GM19239 (cell line): ENCODE measurements at regions not wholly inside any gene's neighbourhood (a gene's known extent, or its start where the extent isn't known, plus 50 kb on each side); places are given as distances from the start of the nearest gene placed in this dataset.

ENCODE experiments used
- DNase-seq: peaks from one replicate; pipeline ENCODE4 v3.0.0; 2011; ENCODE audit warnings: low spot score; ENCODE audit not compliant: insufficient read length
- FAIRE-seq: peaks from 2 replicates; lab custom pipeline; 2011; peaks lifted over from hg19 to GRCh38; lab: Jason Lieb, UNC

DNA sequence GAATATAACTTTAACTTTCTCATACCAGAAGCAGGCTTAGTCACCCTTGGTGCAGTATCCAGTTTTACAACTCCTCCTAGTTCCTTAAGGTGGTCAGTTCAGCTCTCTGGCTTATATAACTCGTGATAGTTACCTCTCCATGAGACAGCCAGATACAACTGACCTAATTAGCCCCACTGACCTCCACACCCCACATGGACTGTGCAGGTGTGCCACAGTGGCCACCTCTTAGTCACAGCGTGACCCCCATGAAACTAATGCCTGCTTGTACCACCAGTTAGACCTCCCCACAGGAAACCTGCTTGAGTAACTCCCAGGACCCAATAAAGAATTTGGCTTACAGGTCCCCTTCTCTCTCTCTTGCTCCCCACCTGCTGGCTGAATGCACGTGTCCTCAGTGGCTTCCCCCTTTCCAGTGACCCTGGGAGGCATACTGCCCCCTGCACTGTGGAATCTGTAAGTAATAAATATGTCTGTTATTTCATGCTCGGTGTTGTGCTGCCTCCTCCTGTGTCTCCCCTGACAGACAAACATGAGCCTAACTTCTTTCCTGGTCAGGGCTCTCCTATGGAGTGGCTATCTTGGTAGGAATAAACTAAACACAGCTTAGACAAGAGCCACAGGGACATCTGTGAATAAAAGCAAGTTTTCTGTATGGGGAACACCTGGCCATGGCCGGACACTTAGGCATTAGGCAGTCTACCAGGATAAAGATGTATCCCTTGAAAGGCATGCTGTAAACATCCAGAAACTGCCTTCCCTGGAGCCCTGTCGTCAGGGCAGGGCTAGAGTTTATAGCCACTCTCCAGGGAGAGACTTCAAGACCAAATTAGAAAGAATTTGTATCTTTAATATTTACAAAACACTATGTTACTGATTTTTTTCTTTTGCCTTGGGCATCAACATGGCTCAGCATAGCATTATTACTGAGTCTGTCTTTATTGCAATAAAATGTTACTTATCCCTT, 209.7 kb upstream of the BOD1L1 start:
- FAIRE-seq, result no peak

DNA sequence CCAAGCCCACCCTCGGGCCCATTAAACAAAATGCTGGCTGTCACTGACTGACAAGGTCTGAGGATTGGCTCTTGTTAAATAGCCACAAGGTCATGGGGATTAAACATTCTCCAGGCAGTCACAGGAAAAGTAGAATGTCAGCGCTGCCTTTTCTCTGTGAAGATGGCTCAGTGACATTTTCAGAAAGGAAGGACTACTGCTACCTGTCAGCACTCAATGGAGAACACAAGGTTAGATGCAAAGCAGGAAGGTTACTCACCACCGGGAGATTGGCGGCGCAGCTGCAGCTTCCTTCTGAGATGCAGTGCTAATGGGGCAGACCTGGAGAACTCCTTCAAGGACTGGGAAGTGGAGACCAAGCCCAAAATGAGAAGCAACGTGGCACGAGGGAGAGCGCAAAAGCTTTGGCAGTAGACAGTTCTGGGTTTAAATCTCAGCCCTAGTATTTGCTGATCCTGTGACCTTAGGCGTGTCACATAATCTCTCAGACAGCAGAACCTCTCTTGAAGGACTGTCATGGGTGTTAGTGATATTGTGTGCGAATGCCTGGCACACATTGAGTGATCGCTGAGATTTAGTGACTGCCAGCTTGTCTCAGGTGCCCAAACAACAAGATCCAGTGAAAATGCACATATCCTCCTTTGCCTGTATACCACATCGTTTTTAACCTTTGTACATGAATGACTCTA, 213.1 kb upstream of the BOD1L1 start:
- FAIRE-seq (no peak), DNase-seq (no peak)

More for the DNA sequence above, 209.7 kb upstream of the BOD1L1 start:
- no peak for DNase-seq

DNA sequence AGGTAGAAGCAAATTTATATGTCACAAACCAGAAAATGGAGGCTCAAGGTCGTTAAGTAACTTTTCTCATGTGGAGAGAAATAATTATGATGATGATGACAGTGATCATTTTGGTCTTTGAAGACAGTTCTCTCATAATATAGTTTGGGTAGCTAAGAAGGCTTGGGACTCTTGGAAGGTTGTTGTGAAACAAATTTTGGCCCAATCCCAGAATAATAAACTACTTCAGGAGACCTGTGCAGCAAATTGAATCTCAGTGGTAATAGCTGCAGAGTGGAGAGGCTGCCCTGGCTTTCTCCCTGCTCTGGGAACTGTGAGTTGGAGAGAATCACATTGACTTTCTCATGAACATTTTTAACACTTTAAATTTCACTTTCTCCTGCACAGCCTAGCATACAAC, 217.2 kb upstream of the BOD1L1 start:
- FAIRE-seq (no peak), DNase-seq (no peak)

DNA sequence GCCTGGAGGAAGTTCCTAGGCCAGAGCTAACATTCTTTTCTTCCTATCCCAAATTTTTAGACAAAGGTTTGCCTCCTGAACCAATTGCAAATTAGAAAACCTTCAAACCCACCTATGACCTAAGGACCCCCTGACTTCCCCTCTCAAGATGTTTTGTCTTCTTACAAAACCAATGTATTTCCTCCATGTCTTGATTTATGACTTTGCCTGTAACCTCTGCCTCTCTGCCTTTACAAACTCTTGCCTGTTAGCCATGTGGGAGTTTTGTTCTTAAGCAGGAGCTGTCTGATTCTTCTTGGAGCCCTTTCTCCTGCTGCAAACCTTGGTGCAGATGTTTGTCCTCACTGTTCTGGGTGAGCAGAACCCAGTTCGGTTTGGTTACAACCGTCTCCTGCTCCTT, 222.3 kb upstream of the BOD1L1 start:
- DNase-seq (no peak), FAIRE-seq (no peak)

DNA sequence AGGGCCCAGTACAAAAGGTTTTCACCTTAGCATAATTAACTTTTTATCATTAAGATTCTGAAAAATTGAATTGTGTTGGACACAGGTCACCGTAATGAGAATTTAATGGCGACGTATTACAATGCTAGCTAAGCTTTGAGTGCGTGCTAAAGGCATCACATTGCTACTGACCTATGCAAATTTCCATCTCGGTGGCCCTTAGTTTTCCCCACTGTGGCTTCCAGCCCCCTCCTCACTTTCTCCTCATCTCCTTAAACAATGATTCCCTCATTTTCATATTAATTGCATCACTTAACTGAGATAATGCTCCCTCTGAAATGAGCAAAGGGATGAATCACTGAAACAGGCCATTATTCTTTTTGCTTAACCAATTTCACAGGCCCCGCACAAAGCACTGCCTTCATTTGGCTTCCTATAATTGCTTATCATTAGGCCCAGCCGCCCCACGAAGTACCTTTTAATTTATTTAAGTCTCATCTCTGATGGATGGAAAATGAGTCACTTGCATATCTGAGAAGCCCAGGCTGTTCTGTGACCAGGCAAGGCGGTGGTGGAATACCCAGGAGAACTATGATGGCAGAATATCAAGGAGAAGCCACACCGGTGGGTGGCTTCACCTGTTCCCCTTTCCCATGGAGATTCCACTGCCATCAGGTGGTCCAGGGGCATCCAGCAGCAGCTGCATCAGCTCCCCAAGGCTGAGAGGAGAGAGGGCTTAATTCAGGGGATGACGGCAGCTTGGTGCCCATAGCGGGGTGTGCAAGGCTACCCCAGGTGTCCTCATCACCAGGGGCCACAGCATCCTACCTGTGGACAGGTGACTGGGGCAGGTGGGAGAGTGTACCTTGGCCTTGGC, 223.8 kb upstream of the BOD1L1 start:
- DNase-seq, result no peak
- no peak for FAIRE-seq

DNA sequence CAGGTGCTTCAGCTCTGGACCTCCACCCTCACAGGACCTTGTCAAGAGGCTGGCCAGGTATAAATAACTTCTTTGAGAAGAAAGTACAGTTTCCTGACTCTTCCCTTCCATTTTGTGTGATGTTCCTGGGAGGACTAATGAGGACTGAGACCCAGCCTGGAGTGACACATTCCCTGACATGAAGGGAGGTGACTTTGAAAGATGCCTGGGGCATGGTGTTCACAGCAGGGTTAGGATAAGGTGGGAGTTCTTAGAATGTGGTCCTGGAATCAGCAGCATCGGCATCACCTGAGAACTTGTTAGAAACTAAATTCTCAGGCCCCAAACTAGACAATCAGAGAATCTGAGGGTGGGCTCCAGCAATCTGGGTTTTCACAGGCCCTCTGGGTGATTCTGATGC, 224.9 kb upstream of the BOD1L1 start:
- no peak for DNase-seq

DNA sequence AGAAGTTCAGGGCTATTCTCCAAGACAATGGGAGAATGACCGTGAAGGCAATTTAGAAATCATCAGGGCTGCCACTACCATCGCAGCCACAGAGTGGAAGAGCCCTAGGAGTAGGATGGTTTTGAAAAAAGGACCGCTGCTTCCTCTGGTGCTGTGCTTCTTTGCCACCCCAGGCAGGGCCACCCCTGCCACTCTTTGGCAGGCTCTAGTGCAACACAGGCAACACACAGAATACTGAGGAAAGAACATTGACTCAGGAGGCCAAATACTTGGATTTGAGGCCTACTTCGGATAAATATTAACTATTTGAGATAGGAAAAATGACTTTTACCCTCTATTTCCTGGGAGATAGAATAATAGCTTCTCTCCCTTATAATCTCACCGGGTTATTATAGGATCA, 228.9 kb upstream of the BOD1L1 start:
- no peak for FAIRE-seq
- no peak for DNase-seq

More for the DNA sequence above, 224.9 kb upstream of the BOD1L1 start:
- no peak for FAIRE-seq

DNA sequence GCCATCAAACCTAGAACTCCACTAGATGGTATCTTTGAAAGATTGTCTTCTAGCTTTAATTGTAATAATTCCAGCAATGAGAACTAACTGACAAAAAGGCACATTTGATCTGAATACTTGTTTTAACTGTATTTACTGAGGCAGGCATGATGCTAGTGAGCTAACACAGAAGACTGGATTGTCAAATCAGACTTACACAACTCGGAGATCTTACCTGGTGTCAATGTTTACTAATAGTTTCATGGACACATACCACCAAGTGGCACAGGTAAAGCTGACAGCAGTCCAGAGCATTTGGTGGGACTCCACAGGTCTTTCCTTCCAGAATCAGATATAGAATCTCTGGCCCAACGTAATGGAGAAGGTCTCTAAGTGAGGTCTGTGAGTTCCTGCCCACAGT, 229.9 kb upstream of the BOD1L1 start:
- DNase-seq (no peak), FAIRE-seq (no peak)

DNA sequence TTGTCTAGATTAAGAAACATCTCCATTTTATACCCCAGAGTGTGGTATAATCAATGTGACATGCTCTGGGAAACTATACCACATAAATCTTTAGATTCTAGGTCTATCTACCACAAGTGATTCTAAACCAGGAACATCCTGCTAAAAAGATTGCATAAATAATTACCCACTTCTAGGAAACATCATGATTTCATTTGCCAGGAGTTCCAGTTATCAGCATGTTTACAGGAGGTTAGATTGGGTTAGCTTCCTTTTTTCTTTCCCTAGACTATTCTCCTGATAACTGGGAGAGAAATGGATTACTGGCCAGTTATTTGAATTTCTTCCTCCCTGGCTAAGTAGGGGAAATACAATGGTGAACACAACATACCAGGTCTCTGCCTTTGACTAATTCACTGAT, 230.3 kb upstream of the BOD1L1 start:
- FAIRE-seq (no peak), DNase-seq (no peak)

DNA sequence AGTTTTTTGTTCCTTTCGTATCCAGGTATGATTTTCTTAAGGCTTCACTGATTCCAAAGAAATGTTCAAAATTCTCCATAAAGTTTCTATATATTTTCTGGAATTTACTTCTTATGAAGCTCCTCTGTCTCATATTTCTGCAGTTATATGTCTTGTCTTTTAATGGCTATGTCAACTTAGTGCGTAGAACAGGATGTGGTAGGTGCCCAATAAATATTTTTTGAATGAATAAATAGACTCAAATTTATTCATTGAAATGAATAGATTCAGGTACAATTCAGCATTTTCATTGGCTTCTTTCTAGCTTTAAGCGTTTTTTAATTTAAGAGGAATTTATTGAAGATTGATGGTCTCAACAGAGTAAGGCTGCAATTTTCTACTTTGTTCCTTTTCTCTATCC, 231.9 kb upstream of the BOD1L1 start:
- FAIRE-seq, result no peak
- DNase-seq, result no peak

DNA sequence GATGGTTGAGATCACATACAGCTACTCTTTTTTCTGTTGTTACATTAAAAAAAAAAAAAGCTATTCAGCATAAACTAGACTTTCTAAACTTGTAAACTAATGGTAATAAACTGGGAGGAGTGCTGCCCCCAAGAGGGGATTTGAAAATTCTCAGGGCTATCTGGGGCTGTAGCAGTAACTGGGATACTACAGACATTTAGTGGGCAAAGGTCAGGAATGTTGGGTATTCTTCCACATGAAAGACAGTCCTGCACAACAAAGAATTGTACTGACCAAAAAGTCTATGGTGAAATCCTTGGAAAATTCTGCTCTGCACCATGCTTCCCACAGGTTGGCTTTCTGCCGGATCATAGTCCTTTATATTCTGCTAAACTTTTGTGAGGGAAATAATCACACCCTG, 232.6 kb upstream of the BOD1L1 start:
- FAIRE-seq (no peak), DNase-seq (no peak)

DNA sequence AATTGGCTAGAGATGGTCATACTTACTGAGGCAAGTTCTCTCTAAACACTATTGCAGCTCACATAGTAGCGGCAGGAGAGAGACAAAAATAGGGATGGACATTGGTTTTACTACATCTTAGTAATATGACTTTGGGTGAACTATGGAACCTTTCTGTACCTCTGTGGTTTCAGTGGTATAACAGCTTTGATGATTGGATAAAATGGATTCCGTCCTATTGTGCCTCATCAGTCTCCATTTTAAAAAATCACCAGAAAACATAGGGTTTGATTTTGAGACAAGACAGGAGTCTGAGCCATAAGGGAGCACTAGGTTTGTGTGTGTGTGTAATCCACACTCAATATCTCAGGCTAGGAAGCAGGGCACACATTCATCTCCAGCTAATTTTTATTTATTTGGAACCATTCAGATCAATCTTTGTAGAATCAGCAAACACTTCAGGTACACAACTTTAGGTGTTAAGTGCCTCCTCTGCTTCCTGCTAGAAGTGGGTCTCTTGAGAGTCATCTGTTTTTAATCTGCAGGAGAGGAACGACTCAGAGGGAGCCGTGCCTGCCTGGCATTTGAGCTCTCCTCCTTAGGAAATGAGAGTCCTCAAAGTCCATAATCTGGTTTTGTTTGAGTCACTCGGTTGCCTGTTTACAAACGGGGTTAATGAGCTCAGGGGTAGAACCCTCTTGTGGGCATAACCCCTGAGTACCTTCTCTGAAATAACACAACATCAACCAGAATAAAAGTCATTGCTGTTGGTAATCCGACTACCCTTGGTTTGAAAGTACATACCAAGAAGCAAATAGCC, 238.5 kb upstream of the BOD1L1 start:
- FAIRE-seq, result no peak
- no peak for DNase-seq

DNA sequence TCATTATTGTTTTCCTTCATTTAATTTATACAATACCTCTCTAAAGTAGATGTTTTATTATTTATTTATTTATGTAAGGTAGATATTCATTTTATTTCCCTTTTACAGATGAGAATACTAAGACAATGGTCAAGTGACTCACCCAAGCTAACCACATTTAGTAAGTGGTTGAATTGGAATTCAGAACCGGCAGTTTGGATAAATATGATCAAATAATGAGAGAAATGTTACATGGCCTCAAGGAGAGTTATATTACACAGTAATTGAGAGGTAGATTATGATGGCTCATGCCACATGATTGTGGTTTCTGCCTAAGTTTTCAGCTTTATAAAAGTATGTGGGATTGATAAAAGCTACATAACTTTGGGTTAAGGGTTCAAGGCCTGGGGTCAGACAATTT, 239.4 kb upstream of the BOD1L1 start:
- no peak for DNase-seq
- no peak for FAIRE-seq

DNA sequence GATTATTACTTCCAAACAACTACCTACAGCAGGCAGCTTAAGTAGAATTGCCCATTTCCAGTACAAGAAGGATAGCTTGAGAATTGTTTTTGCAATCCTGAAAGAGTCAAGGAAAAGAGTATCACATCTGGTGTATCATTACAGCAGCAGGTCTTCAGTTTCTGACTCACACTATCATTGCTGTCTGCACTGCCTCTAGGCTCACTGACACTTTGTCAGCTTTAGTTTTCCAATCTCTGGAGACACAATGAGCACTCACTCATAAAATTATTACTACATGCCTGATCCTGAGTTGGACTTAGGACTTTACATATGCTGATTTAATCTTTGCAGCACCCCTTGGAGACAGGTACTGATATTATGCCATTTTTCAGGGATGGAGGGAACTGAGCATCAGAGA, 244.6 kb upstream of the BOD1L1 start:
- FAIRE-seq (no peak), DNase-seq (no peak)

DNA sequence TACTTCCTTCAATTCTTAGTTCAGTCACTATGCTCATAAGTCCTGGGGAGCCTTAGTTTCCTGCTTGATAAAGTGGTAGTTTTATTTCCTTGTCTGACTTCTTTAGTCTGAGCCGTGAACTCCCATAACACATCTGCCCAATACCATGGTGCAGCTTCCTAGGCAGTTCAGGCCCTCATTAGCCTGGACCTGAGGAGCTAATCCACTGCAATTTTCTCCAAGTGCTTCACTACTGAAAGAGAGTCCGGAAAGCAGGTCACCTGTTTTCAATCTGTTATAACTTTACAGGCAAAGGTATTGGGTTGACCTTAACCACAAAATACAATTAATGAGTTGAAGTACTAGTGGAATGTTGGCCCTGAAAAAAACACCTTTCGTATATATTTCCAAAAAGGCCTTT, 245.4 kb upstream of the BOD1L1 start:
- DNase-seq (no peak), FAIRE-seq (no peak)

DNA sequence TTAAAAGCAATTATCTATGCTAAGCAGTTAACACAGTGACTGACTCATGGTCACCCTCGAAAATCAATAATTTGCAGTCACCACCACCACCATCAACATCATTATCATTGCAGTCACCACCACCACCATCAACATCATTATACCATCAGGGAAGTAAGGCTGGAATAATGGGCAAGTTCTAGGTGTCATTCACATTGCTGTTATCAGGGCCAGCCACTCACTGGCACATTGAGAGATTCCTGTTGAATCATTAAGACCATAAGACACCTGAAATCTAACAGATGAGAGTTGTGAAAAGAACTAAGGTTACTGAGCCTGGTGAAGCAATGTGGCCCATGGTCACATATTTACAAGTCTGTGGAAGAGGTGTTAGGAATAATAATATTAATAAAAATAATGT, 247.7 kb upstream of the BOD1L1 start:
- FAIRE-seq (no peak), DNase-seq (no peak)

DNA sequence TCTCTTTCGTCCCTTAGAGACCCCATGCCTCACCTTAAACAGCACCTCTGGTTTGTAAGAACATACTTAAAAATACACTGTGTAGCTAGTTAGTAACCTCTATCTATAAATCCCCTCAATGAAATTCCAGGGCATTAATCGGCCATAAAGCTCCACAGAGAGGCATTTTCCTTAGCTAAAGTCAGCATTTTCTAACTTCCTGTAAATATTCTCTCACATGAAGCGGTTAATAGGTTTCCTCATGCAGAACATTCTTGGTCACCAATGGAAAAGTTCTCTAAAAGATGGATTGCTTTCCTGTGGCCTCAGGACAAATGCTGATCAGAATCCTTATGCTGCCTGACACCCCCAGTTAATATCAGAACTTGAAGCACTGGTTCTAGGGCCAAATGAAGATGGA, 248.6 kb upstream of the BOD1L1 start:
- FAIRE-seq (no peak), DNase-seq (no peak)

DNA sequence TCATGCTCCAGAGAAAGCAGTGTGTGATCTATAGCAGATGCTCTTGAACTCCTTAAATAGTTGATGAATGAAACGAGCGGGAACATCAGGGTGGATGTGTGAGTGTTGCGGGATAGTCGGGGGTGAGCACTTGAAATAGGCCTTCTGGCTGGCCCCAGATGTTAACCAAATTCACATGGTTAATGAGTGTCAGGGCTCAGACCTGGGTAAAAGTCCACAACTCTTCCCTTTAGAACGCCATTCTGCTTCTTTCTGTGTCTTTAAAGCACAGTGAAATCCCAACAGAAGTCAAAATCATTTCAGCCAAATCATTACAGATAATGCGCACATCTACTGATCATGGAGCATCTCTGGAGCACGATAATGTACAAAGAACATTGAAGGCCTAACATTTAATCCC, 249.4 kb upstream of the BOD1L1 start:
- FAIRE-seq (no peak), DNase-seq (no peak)

DNA sequence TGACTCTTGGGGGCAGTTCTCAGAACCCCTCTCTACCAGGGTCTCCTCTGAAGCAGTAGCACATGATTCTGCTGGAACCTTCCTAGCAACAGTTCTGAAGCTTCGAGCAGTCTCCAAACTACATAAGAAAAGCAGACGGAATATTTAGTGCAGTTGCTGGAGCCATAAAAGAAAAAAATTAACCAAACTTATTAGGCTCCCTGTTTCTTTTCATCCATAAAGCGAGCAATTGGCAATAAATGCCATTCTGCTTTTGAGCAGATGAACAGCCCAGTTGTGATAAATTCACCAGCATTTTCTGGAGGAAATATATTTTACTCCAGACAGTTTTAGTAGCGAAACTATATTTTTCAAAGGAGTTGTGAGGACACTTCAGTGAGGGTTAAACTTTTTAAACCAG, 250.1 kb upstream of the BOD1L1 start:
- DNase-seq (no peak), FAIRE-seq (no peak)

DNA sequence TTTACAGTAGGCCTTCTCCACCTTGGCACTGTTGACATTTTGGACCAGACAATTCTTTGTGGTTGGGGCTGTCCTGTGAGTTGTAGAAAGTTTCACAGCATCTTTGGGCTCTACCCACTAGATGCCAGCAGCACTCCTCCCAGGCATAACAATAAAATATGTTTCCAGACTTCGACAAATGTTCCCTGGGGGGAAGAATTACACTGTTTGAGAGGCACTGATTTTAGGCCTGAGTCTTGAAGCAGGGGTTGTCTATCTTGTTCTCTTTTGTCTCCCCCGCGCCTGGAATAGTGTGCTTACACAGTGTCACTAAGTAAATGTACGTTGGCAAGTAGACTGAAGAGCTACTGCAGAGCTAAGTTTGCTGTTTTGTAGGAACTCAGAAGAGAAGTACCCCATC, 254.4 kb upstream of the BOD1L1 start:
- DNase-seq, result no peak
- FAIRE-seq, result no peak
